ENCODE measurements at regions not wholly inside any gene's neighbourhood (a gene's known extent, or its start where the extent isn't known, plus 50 kb on each side); places are given as distances from the start of the nearest gene placed in this dataset.

DNA sequence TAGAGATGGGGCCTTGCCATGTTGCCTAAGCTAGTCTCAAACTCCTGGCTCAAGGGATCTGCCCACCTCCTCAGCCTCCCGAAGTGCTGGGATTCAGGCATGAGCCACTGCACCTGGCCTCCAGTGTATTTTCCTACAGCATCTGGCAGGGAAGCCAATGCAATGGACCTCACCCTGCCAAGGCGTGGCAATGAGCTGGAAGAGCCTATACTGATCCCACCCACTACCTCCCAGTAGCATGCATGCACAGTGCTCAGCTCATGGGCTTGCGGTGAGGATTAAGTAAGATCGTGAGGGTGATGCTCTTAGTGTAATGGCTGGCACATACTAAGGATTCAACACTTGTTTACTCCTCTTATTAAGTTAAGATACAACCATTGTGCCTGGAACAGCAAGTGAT, 69.7 kb downstream of the PHLDA1 start:
- TF ChIP-seq, protein P1, sequence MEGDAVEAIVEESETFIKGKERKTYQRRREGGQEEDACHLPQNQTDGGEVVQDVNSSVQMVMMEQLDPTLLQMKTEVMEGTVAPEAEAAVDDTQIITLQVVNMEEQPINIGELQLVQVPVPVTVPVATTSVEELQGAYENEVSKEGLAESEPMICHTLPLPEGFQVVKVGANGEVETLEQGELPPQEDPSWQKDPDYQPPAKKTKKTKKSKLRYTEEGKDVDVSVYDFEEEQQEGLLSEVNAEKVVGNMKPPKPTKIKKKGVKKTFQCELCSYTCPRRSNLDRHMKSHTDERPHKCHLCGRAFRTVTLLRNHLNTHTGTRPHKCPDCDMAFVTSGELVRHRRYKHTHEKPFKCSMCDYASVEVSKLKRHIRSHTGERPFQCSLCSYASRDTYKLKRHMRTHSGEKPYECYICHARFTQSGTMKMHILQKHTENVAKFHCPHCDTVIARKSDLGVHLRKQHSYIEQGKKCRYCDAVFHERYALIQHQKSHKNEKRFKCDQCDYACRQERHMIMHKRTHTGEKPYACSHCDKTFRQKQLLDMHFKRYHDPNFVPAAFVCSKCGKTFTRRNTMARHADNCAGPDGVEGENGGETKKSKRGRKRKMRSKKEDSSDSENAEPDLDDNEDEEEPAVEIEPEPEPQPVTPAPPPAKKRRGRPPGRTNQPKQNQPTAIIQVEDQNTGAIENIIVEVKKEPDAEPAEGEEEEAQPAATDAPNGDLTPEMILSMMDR (conservative IDR thresholded peaks at IDR 0.05 in 1 of 2, IDR thresholded peaks at IDR 0.05 in 1 of 2; ENCODE audit: low read depth in 1 of 2, low read length in 2 of 2): no peak
- TF ChIP-seq EZH2 (IDR thresholded peaks at IDR 0.05; ENCODE audit: low read length, missing control alignments): no peak
